Stomach (tissue), 8 donors: ENCODE measurements at regions not wholly inside any gene's neighbourhood (a gene's known extent, or its start where the extent isn't known, plus 50 kb on each side); places are given as distances from the start of the nearest gene placed in this dataset.

Experiments used
- DNase-seq, 2 donors: peaks; one replicate each; pipeline versions ENCODE4 v3.0.0 to v3.0.0-alpha.2; 2013 to 2019
- H3K27ac ChIP-seq, 5 donors: fragments of 200-600 bp in 4 of 5; sonication (generic) in 4 of 5; one replicate each; pipeline ENCODE4 v1.5.1; 2013 to 2019; ENCODE audit warnings: mild to moderate bottlenecking in 1 of 5, moderate library complexity in 1 of 5
- H3K27me3 ChIP-seq, 3 donors: fragments of 200-600 bp; sonication (generic); one replicate each; pipeline ENCODE4 v1.5.1; 2017 to 2019; ENCODE audit warnings: mixed run types in 1 of 3
- H3K36me3 ChIP-seq, 4 donors: fragments of 200-600 bp; sonication (generic); 1 replicate in 3 of 4; 2 replicates in 1 of 4; pipeline ENCODE4 v1.5.1; 2016 to 2019
- H3K4me1 ChIP-seq, 4 donors: fragments of 200-600 bp; sonication (generic); one replicate each; pipeline ENCODE4 v1.5.1; 2016 to 2019
- H3K4me3 ChIP-seq, 4 donors: fragments of 200-600 bp; sonication (generic) in 3 of 4; one replicate each; pipeline ENCODE4 v1.5.1; 2016 to 2019; ENCODE audit warnings: mild to moderate bottlenecking in 1 of 4
- H3K9me3 ChIP-seq, 4 donors: fragments of 200-600 bp; sonication (generic); one replicate each; pipeline ENCODE4 v1.5.1; 2016 to 2019
- CTCF ChIP-seq, 7 experiments: fragments of 450-650 bp in 4 of 7; fragments of 200-600 bp in 3 of 7; sonication (generic) in 3 of 7; IDR thresholded peaks; one replicate each; pipeline ENCODE4 v1.5.1; 2016 to 2019; ENCODE audit warnings: antibody characterized with exemption in 7 of 7, control low read depth in 2 of 7, mild to moderate bottlenecking in 1 of 7
- EP300 ChIP-seq: sonication (generic); formaldehyde crosslinking; IDR thresholded peaks from one replicate; pipeline ENCODE4 v1.6.1; 2017; ENCODE audit warnings: antibody characterized with exemption
- POLR2A ChIP-seq, 4 donors: fragments of 450-650 bp; IDR thresholded peaks; one replicate each; pipeline ENCODE4 v1.6.1; 2016; ENCODE audit warnings: antibody characterized with exemption in 4 of 4, control low read depth in 2 of 4, mild to moderate bottlenecking in 1 of 4, moderate library complexity in 1 of 4
- POLR2AphosphoS5 ChIP-seq, 3 donors: sonication (generic); formaldehyde crosslinking; IDR thresholded peaks; one replicate each; pipeline ENCODE4 v1.6.1; 2016; ENCODE audit warnings: antibody characterized with exemption in 3 of 3
- WGBS, 5 donors: extraction: QIAGEN DNeasy Blood & Tissue Kit in 3 of 5; methylation state at CpG; one replicate each; pipeline versions ENCODE4 v1.1.5 to v1.1.7; 2013 to 2018; 5-methylcytosine and 5-hydroxymethylcytosine counted together
- intact Hi-C: fragments of 100-400 bp; cut with DNase I; formaldehyde crosslinking; loops from one replicate; pipeline ENCODE4 v1.15.1; 2023; ENCODE audit warnings: low total_unique reads
- donor health status: healthy with polysubstance abuse.
- donor health status: Bipolar disorder and iron deficiency.
- donor health status: healthy.

GRCh38 chr11:82326853-82327252 is 406.8 kb downstream of the FAM181B start:
- Histone ChIP-seq H3K4me1 (no peaks in the 10 kb centered on the region), H3K9me3 (no peaks in the 10 kb centered on the region), H3K27me3 (no peaks in the 10 kb centered on the region), H3K27ac (no peak overlapping the region), H3K4me3 (no peak overlapping the region), H3K36me3 (no peaks in the 10 kb centered on the region)
- DNase-seq: no peak
- TF ChIP-seq POLR2A (IDR thresholded peaks at IDR 0.05): no peak
- no peak for TF ChIP-seq EP300
- TF ChIP-seq CTCF (IDR thresholded peaks at IDR 0.05): no peak
- no peak for TF ChIP-seq POLR2AphosphoS5 (IDR thresholded peaks at IDR 0.05)
- intact Hi-C loops: no loop called here
- 57 to 78% (median 74%) methylated on average over 2 to 3 of the region's 3 CpGs for WGBS, 5 donors

- Histone ChIP-seq H3K4me3 (no peak overlapping the region), H3K9me3 (peaks cover 0 to 8% (median 0%) of the 10 kb centered on the region in 4 donors), H3K4me1 (no peaks in the 10 kb centered on the region), H3K36me3 (no peaks in the 10 kb centered on the region), H3K27me3 (no peaks in the 10 kb centered on the region), H3K27ac (no peak overlapping the region)
- intact Hi-C loops: no loop called here
- WGBS, 5 donors: 66 to 75% (median 72%) methylated on average over 6 of the region's 6 CpGs
- DNase-seq: no peak
- TF ChIP-seq EP300: no peak
- TF ChIP-seq CTCF (IDR thresholded peaks at IDR 0.05): no peak
- TF ChIP-seq POLR2A (IDR thresholded peaks at IDR 0.05): no peak
- no peak for TF ChIP-seq POLR2AphosphoS5 (IDR thresholded peaks at IDR 0.05)
Observed at GRCh38 chr11:82321206-82321605, 412.5 kb downstream of the FAM181B start.

- Histone ChIP-seq H3K27ac (no peak overlapping the region), H3K27me3 (no peaks in the 10 kb centered on the region), H3K4me3 (no peak overlapping the region), H3K4me1 (no peaks in the 10 kb centered on the region), H3K9me3 (peaks cover 0 to 8% (median 0%) of the 10 kb centered on the region in 4 donors), H3K36me3 (no peaks in the 10 kb centered on the region)
- intact Hi-C loops: no loop called here
- WGBS, 5 donors: 18 to 35% (median 27%) methylated on average over 4 of the region's 4 CpGs
- TF ChIP-seq CTCF (IDR thresholded peaks at IDR 0.05) (peak in 1 of 7 experiments; percentile 16), POLR2A (IDR thresholded peaks at IDR 0.05) (no peak)
- peak in 1 of 2 donors; percentile 55 for DNase-seq
Observed at GRCh38 chr11:82315093-82315492, 418.6 kb downstream of the FAM181B start.

GRCh38 chr11:82308979-82309378 is 424.7 kb downstream of the FAM181B start:
- no peak overlapping the region for H3K4me3 ChIP-seq
- peak in 1 of 2 donors; percentile 8 for DNase-seq
- no peak for TF ChIP-seq POLR2AphosphoS5 (IDR thresholded peaks at IDR 0.05)
- TF ChIP-seq POLR2A (IDR thresholded peaks at IDR 0.05): no peak
- TF ChIP-seq CTCF (IDR thresholded peaks at IDR 0.05): no peak
- TF ChIP-seq EP300: no peak
- H3K36me3 ChIP-seq: no peaks in the 10 kb centered on the region
- H3K27me3 ChIP-seq: no peaks in the 10 kb centered on the region
- H3K27ac ChIP-seq: no peak overlapping the region
- WGBS, 5 donors: 16 to 49% (median 25%) methylated on average over 2 of the region's 2 CpGs
- intact Hi-C loops: no loop called here
- no peaks in the 10 kb centered on the region for H3K9me3 ChIP-seq
- no peaks in the 10 kb centered on the region for H3K4me1 ChIP-seq
